Smooth muscle cell of the brain vasculature (primary cell): ENCODE measurements at regions not wholly inside any gene's neighbourhood (a gene's known extent, or its start where the extent isn't known, plus 50 kb on each side); places are given as distances from the start of the nearest gene placed in this dataset.

ENCODE experiments used
- DNase-seq: peaks from one replicate; pipeline ENCODE4 v3.0.0-alpha.2; 2012; ENCODE audit warnings: low read depth, low spot score

GRCh38 chr10:128846927-128847326 is 620.1 kb upstream of the MGMT start:
- DNase-seq = no peak

DNA sequence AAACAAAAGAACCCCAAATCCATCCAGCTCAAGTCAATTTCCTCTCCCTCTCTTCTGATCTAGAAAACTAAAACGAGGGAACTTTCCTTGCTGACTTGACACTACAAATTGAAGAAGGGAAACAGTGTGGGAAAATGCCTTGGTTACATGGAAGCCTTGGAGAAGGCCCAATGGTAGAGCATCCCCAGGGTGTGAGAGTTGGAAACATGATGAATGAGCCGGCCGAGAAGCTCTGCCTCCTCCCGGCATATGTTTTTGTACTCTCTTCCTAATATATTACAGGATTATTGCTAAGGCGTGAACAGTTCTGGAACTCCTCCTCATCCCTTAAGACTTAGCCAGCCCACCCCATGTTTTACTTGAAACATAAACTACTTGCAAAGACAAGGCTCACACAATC is 618.2 kb upstream of the MGMT start:
- no peak for DNase-seq

- DNase-seq = no peak
Measured at GRCh38 chr10:128850647-128851046, 616.4 kb upstream of the MGMT start.

DNA sequence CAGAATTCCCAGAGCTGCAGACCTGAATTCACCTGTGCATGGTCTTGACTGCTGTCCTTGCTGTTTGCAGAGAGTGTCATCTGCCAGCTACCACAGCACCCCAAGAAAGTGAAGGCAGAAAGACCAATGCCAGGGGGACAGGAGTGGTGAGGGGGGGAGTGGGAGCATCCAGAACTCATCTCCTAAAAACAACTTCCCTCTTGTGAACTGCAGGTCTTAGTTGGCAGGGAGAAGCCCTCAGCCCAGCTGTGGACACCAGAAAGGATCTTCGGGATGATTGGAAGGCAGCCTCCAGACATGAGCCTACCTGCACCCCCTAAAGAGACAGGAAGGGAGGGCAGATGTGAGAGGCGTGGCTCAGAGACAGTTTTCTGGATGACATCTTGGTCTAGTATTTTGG is 615.8 kb upstream of the MGMT start:
- no peak for DNase-seq

- DNase-seq = no peak
Measured at GRCh38 chr10:128851726-128852125, 615.3 kb upstream of the MGMT start.

GRCh38 chr10:128852449-128852848 is 614.6 kb upstream of the MGMT start:
- DNase-seq = no peak

DNA sequence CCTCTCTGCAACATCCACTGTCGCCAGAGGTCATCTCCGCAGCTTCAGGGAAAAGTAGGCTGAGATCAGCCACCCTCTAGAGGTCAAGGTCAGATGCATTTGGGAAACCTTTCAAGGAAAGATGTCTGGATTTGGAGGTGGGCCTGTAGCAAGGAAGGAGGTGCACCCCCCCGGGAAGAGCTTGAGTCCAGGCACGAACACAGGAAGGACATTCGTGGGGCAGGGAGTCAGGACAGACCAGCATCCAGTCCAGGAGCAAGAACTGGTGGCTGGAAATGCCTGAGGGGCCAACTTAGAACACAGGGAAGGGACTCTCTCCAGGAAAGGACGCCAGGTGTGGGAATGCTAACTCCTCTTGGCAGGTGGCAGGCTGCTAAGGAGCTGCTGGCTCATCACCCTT is 614.1 kb upstream of the MGMT start:
- DNase-seq = no peak

- DNase-seq = no peak
Measured at GRCh38 chr10:128853537-128853936, 613.5 kb upstream of the MGMT start.

GRCh38 chr10:128854204-128854603 is 612.8 kb upstream of the MGMT start:
- DNase-seq = no peak

DNA sequence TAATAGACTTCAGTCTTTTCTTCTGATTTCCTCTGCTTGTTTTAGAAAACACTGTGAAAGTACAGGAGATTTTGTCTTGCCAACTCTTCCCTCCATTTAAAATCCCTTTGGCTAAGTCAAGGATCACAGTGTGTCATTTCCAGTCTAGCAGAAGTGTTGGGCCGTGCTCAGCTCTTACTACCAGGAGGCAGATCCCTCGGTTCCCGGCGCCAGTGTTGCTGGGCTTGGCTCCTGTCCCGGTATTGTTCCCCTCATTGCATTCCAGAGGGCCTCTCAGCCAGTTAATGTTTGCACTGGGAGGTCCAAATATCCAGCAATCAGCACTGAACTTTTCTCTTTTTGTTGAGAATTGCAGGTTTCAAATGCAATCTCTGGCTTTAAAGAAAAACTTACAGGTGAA is 612.1 kb upstream of the MGMT start:
- no peak for DNase-seq

DNA sequence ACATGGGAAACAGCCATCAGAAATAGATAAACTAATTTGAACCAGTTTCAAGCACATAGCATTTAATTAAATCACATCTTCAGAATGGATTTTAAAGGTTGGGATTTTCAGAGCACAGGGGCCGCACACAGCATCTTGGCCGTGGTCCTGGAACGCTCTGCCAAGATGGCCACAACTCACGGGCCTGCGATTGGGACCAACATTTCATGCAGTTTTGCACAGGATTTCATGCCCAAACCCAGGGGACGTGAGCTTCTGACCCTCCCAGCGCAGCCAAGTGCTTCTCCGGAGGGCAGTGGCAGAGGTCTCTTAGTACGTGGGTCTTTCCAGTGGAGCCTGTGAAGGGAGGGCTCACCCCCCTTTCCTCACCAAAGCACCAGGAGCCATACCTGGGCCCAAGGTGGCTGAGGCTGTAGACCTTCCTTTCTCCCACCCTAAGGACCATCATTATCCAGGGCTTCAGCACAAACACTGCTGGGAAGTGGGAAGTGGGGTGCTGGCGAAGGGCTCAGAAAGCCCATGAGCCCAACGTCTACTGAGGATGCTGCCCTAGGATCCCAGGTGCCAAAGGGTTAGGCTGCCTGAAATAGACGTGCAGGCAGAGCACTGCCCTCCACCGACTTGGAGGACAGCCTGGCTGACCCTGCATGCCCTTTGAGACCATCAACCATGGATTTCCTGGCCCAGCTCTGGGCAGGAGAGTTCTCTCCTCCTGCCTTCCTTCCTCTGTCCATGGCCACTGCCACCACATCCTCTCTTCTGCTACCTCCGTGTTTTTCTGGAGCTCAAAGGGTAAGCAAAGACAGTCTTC is 611.2 kb upstream of the MGMT start:
- no peak for DNase-seq

GRCh38 chr10:128859738-128860386 is 607.2 kb upstream of the MGMT start:
- DNase-seq = no peak

GRCh38 chr10:128860574-128860973 is 606.5 kb upstream of the MGMT start:
- DNase-seq = no peak

- DNase-seq = no peak
Measured at GRCh38 chr10:128861018-128861901, 605.8 kb upstream of the MGMT start.

GRCh38 chr10:128863411-128863810 is 603.6 kb upstream of the MGMT start:
- no peak for DNase-seq

DNA sequence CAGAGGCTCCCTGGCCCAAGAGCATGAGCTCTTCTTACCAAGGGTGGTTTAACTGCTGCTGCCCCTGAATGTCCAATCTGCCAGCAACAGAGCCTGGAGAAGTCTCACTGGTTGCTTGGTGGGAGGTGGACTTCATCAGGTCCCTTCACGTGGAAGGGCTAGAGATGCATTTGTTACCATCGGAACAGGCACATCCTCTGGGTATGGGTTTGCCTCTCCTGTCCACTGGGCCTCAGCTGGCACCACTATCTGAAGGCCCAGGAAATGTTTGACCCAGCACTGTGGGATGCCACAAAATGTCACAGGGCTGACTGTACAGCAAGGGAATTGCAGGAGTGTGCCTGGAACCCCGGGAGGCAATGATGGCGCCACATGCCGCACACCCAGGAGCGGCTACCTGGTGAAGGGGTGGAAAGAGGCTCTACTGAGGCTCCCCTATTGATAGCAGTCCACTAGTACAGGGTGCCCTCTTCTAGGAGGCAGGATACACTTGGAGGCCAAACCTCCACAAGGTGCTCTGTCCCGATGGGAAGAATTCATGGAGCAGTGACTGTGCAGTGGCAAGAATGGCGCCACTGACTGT is 603.1 kb upstream of the MGMT start:
- no peak for DNase-seq

- no peak for DNase-seq
Measured at GRCh38 chr10:128864554-128865295, 602.3 kb upstream of the MGMT start.

DNA sequence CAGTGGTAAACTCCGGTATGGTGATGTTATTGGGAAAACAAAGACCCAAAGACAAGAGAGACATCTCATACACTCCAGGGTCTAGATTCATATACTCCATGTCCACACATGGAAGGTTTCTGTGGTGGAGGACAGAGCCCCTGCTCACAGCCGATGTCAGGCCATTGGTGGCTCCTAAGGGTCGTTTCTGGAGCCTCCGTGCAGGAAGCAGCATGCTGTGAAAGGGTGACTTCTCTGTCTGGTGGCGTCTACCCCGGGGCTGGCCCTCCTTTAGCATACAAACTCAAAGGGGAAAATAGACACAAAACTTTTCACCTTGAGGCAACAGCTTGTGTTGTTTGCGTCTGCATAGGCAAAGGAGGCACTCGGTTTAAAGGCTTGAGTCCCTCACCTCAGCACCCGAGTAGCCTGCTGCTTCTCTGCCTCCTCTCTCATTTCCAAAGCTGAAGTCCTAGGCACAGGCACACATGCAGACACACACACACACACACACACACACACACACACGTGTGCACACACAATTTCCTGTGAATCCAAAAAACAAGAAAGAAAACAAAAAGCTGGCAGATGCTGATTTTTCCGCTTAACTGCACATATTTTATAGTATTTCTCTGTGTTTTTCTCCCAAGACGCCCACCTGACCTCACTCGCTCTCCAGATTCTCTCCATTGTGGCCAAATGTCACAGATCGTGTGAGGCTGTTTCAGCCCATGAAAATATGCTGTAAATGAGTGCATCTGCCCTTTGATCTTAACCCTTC is 601.4 kb upstream of the MGMT start:
- no peak for DNase-seq

GRCh38 chr10:128866551-128866950 is 600.5 kb upstream of the MGMT start:
- no peak for DNase-seq

- no peak for DNase-seq
Measured at GRCh38 chr10:128867210-128867609, 599.8 kb upstream of the MGMT start.

GRCh38 chr10:128867819-128868218 is 599.2 kb upstream of the MGMT start:
- DNase-seq = no peak
